CMK (cell line): ENCODE measurements at regions not wholly inside any gene's neighbourhood (a gene's known extent, or its start where the extent isn't known, plus 50 kb on each side); places are given as distances from the start of the nearest gene placed in this dataset.
"Not testable (repeated sequence)": the region's sequence is repeated elsewhere in the genome, so short reads cannot be mapped to it uniquely, and the experiment has no call there.

Experiments
- DNase-seq: peaks from one replicate; pipeline ENCODE4 v3.0.0-alpha.2; 2010; ENCODE audit warnings: low read depth

DNA sequence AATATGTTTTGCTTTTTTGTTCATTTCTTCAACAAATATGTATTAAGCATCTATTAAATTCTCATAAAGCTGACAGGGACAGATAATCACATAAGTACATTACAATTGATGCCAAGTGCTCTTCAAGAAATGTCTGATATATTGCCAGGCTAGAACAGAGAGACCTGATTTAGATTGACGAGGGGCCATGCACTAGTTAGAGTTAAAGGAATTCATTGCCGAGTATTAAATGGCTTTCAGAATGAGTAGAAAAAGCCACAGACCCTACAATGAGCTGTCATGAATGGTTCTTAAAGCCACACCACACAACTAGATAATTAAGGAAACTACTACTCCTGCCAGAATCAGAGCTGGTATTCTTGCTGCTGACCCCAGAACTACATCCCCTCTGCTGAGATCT is 250.2 kb upstream of the MME start:
- DNase-seq = no peak

GRCh38 chr3:154819491-154819890 is 260.6 kb upstream of the MME start:
- no peak for DNase-seq

DNA sequence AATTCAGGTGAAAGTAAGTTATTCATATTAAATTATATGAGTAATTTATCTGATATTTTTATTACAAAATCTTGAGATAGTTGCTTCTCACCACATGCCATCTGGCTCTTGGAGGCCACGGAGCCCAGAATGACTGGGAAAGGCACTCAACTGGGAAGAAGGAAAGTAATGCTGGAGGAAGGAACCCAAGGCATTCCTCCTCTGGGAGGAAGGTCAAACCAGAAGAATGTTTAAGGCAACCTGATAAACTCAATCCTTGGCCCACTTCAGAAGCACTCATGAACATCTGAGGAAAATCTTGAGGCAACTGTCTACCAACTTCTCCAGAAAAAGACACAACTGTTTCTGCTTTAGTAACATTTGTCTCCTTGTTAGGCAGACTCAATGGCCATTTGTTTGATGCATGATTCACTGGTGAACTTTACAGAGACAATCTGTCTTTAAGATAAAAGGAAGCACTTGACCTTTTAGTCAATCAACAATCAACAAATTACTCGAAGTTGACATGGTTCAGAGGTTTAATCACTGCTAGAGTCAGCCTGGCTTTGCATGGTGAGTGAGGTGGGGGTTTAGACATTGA is 261.4 kb upstream of the MME start:
- no peak for DNase-seq

- DNase-seq = not testable (repeated sequence)
These were observed 270.1 kb upstream of the MME start for GRCh38 chr3:154810017-154810416.

DNA sequence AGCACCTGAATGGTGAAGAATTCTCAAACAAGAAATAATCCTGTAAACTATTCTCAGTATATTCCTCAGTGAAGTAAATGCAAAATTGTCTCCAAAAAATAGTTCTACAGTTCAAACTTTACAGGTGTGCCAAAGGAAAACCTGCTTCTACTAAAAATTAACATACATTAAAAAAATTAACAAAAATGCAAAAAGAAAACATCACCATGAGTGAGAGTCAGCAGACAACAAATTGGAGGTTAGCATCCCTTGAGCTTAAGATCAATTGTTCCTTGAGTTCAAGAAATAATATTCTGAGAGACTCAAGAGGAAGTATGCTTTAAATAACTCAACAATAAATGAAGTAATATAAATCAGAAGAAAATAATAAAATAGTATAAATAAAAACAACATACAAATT is 278.4 kb upstream of the MME start:
- DNase-seq = no peak

- no peak for DNase-seq
These were observed 280.3 kb upstream of the MME start for GRCh38 chr3:154799800-154800199.

GRCh38 chr3:154795582-154795981 is 284.5 kb upstream of the MME start:
- no peak for DNase-seq

DNA sequence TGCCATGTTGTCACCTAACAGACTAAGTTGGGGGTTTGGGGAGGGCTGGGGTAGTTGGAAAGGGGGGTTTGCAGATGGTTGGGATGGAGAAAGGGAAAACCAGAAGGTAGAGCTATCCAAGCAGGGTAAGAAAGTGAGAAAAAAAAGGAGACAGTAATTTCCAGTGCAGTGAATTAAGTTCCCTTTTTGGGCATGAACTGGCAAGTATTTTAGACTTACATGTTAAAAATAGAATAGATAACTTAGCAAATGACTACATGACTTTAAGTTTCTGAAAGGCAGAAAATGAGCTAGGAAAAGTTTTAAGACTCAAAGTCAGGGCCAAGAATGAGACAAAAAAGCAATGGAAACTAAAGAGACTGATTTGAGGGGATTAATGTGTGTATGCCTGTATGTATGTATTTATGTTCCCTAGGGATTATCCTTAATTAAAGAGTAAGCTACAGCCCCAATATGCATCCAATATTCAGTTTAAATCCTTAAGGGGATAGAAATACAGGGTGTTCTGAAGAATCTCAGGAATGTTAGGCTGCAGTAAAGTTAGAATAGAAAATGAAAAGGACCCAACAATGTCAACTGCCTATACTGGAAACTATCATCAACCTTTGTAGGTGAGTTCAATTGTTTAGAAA is 285.2 kb upstream of the MME start:
- no peak for DNase-seq

GRCh38 chr3:154794391-154794790 is 285.7 kb upstream of the MME start:
- DNase-seq = no peak

- no peak for DNase-seq
These were observed 287.3 kb upstream of the MME start for GRCh38 chr3:154792828-154793227.

DNA sequence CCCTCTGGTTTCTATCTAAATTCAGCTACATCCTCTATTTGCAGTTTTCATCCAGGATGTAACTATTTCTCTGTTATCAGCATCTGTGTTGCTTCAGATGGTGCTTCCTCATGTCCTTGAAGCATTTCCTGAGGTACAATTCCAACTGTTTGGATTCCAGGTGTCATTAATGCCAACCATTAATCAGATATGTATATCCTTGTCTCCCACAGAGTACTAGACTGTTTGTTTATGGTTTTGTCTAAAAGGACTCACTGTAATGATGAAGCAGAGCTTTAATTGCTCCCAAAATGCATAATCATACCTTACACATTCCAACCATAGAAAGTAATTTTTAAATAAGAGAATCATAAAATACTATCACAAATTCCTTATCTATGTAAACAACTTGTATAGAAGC is 288.5 kb upstream of the MME start:
- no peak for DNase-seq

DNA sequence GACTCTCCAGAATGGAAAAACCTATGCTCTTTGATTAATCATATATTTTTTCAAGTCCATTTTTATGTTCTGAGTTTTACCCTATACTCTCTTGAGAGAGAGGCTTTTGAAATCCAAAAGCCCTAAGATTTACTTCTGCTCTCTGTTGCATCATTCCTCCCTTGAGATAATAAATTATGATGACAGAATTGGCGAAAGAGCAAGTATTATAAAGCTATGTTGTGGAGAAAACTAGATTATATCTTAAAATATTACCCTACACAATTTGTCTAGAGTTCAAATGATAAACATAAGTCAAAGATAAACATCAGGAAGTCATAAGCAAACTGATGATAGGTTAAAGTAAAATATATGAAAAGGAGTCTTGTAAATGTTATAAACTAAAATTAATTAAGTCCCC is 293.4 kb upstream of the MME start:
- DNase-seq = no peak

GRCh38 chr3:154783521-154783931 is 296.6 kb upstream of the MME start:
- no peak for DNase-seq

DNA sequence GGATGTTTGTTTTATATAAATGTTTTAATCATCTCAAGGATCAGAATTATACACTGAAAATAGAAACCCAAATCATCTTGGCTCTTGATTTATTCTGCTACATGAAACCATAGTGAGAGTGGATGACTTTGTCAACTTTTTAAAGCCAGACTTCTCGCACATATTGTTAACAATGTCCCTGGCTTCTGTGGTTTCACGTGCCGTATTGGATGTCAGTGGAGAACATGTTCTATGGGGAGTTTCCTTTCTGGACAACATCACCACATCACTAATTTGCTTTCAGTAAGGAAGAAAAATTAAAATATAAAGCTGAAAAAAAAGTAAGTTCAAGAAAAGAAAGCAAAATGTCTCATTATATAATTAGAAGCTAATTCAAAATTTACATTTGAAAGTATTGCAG is 297.1 kb upstream of the MME start:
- no peak for DNase-seq

GRCh38 chr3:154782151-154782550 is 298.0 kb upstream of the MME start:
- no peak for DNase-seq

GRCh38 chr3:154781595-154781994 is 298.5 kb upstream of the MME start:
- no peak for DNase-seq

DNA sequence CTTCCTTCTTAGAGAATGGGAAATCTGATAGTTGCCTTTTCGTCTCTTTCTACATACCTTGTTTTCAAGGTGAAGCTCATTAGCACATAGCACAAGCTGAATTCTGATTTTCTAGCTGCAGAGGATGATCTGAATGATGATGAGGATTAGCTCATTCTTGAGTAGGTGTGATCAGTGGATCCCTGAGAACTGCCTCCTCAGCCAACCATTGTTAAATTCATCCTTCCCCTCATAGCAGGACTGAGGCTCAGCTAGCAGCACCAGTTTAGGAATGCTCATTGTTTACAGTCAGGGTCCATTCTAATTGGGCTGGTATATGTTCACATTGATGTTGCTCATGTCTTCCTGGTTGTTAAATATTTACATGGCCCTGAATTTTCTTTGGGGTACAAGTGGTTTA is 299.9 kb upstream of the MME start:
- no peak for DNase-seq

DNA sequence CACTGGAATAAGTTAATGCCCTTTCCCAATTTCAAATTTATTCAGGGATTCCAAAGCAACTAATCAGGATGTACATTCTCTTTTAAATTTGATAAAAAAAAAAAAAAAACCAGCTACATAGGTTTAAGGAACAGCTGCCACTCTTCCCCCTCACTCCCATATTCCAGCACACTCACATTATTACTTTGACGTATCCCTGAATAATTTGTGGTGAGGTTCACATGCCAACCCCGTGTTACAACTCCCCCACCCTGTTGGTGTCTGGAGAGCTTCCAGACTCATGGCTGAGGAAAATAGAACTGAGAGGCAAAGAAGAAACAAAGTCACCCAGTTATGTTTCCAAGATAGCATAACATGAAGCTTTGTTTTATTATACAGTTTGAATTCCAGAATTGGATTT is 300.5 kb upstream of the MME start:
- no peak for DNase-seq

GRCh38 chr3:154778057-154778456 is 302.1 kb upstream of the MME start:
- no peak for DNase-seq

GRCh38 chr3:154776549-154777225 is 303.4 kb upstream of the MME start:
- no peak for DNase-seq

- no peak for DNase-seq
These were observed 304.1 kb upstream of the MME start for GRCh38 chr3:154775821-154776548.

DNA sequence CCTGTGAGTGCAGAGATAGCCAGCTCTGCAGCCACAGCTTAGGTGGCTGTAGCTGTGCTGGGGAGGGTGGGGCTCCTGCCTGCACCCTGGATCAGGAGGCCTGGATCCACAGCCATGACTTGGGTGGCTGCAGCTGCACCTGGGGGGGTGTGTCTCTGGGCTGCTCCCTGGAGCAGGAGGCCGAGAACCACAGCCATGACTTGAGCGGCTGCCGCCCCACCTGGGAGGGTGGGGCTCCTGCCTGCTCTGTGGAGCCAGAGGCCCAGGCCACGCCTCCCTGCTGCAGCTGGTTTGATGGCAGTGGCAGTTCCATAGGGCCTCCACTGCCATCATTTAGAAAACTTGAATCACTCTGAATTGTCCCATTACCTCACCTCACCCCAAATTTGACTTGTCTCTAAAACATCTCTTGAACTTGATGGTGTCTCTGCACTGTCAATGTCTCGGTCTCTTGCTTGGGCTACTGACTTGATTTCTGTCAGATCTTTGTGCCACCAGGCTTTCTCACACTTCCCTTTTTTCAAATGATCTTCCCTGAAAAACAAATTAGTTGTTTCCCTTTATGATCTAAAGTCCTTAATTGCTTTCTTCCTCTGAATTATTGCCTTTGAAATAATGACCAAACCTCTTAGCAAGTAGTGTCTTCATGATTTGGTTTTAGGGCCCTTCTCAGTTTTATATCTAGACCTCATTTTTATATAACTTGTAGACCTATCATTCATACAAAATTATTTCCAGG is 313.2 kb upstream of the MME start:
- DNase-seq = no peak
